Mucosa of rectum (tissue), 2 donors: ENCODE measurements at regions not wholly inside any gene's neighbourhood (a gene's known extent, or its start where the extent isn't known, plus 50 kb on each side); places are given as distances from the start of the nearest gene placed in this dataset.

Experiments
- H3K27ac ChIP-seq, 2 donors: one replicate each; pipeline ENCODE4 v1.7.0; 2013; ENCODE audit warnings: inconsistent platforms in 2 of 2, low read depth in 2 of 2, low read length in 2 of 2
- H3K27me3 ChIP-seq, 2 donors: one replicate each; pipeline ENCODE4 v1.7.0; 2013; ENCODE audit warnings: low read length in 2 of 2; ENCODE audit not compliant: control insufficient read depth in 2 of 2, insufficient read depth in 2 of 2
- H3K36me3 ChIP-seq, 2 donors: one replicate each; pipeline ENCODE4 v1.7.0; 2013; ENCODE audit warnings: low read length in 2 of 2; ENCODE audit not compliant: control insufficient read depth in 2 of 2, insufficient read depth in 2 of 2
- H3K4me1 ChIP-seq, 2 donors: one replicate each; pipeline ENCODE4 v1.7.0; 2013; ENCODE audit warnings: low read length in 2 of 2, mild to moderate bottlenecking in 1 of 2; ENCODE audit not compliant: control insufficient read depth in 2 of 2, insufficient read depth in 2 of 2
- H3K4me3 ChIP-seq, 2 donors: one replicate each; pipeline ENCODE4 v1.7.0; 2013; ENCODE audit warnings: low read length in 2 of 2
- H3K9ac ChIP-seq, 2 donors: one replicate each; pipeline ENCODE4 v1.7.0; 2013; ENCODE audit warnings: low read length in 2 of 2, low read depth in 1 of 2, mild to moderate bottlenecking in 1 of 2
- H3K9me3 ChIP-seq, 2 donors: one replicate each; pipeline ENCODE4 v1.7.0; 2013; ENCODE audit warnings: low read length in 2 of 2; ENCODE audit not compliant: control insufficient read depth in 2 of 2
- donor health status: healthy.
- donor health status: Normal muscosa, but diverticular disease.

- no peaks in the 10 kb centered on the region for H3K9me3 ChIP-seq
- no peak overlapping the region for H3K4me3 ChIP-seq
- H3K9ac ChIP-seq, result no peak overlapping the region
- no peak overlapping the region for H3K27ac ChIP-seq
- H3K27me3 ChIP-seq, result no peaks in the 10 kb centered on the region
- no peaks in the 10 kb centered on the region for H3K36me3 ChIP-seq
- H3K4me1 ChIP-seq, result no peaks in the 10 kb centered on the region
Observed at GRCh38 chr13:105466376-105466775, 1069.1 kb downstream of the EFNB2 start.

- no peaks in the 10 kb centered on the region for H3K9me3 ChIP-seq
- H3K4me3 ChIP-seq, result no peak within 1 kb of the TSS
- H3K4me1 ChIP-seq, result no peaks in the 10 kb centered on the region
- no peak within 1 kb of the TSS for H3K27ac ChIP-seq
- H3K27me3 ChIP-seq, result no peaks in the 10 kb centered on the region
- no peaks in the 10 kb centered on the region for H3K36me3 ChIP-seq
- H3K9ac ChIP-seq, result no peak within 1 kb of the TSS
Observed at GRCh38 chr13:105465745-105466144, 1069.7 kb downstream of the EFNB2 start, which contains the start of gene DAOA. DAOA (plus strand) TSS chr13:105466045.

GRCh38 chr13:105465251-105465650, 1070.2 kb downstream of the EFNB2 start:
- Histone ChIP-seq H3K4me3 (no peak overlapping the region), H3K9ac (no peak overlapping the region), H3K27ac (no peak overlapping the region), H3K36me3 (no peaks in the 10 kb centered on the region), H3K4me1 (no peaks in the 10 kb centered on the region), H3K27me3 (no peaks in the 10 kb centered on the region), H3K9me3 (no peaks in the 10 kb centered on the region)

- no peak overlapping the region for H3K9ac ChIP-seq
Observed at GRCh38 chr13:105464249-105464648, 1071.2 kb downstream of the EFNB2 start.

DNA sequence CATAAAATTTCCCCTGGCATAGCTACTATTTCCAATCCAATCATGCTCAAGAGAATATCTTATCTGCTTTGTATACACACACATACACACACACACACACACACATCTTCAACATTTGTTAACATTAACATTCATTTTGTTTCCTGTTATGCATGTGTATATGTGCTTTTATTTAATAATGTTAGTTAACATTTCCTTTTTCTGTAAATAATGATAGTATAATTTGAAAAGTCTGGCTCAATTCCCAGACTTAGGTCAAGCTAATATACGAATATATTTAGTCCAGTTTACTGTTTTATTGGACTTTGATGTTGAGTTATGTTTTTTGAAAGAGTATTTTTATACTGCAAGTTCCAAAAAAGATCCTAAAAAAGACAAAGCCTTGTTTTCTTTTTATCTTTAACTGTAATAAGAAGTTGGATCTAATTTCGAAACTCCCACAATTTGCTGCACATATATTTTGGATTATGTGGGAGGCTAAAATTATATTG, 1072.4 kb downstream of the EFNB2 start:
- Histone ChIP-seq H3K27ac (no peak overlapping the region), H3K9ac (no peak overlapping the region), H3K4me3 (no peak overlapping the region), H3K36me3 (no peaks in the 10 kb centered on the region), H3K27me3 (no peaks in the 10 kb centered on the region), H3K4me1 (no peaks in the 10 kb centered on the region), H3K9me3 (no peaks in the 10 kb centered on the region)

More at GRCh38 chr13:105464249-105464648, 1071.2 kb downstream of the EFNB2 start:
- H3K27ac ChIP-seq, result no peak overlapping the region
- no peak overlapping the region for H3K4me3 ChIP-seq
- no peaks in the 10 kb centered on the region for H3K27me3 ChIP-seq
- H3K9me3 ChIP-seq, result no peaks in the 10 kb centered on the region
- no peaks in the 10 kb centered on the region for H3K36me3 ChIP-seq
- H3K4me1 ChIP-seq, result no peaks in the 10 kb centered on the region

DNA sequence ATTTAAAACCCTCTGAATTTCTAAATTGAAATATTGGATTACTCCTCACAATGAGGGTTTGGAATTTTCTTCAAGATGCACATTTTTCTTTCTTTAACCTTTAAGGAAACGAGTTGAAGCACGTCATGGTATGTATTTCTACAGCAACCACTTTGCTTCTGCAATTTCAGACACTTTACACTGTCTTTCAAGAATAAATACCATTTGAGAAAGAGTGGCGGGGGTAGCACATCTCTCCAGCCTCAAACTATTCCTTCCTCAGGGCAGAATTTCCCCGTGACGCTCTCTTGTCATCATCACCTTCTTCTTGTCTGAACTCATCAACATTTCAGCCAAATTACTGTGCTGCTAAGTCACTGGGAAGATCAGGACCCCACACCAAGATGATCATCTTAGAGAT, 1073.4 kb downstream of the EFNB2 start:
- H3K27me3 ChIP-seq, result no peaks in the 10 kb centered on the region
- H3K9me3 ChIP-seq, result no peaks in the 10 kb centered on the region
- no peak overlapping the region for H3K4me3 ChIP-seq
- no peaks in the 10 kb centered on the region for H3K4me1 ChIP-seq
- no peak overlapping the region for H3K27ac ChIP-seq
- H3K36me3 ChIP-seq, result no peaks in the 10 kb centered on the region
- no peak overlapping the region for H3K9ac ChIP-seq

GRCh38 chr13:105452895-105453294, 1082.6 kb downstream of the EFNB2 start:
- Histone ChIP-seq H3K4me1 (no peaks in the 10 kb centered on the region), H3K9me3 (no peaks in the 10 kb centered on the region), H3K27ac (no peak overlapping the region), H3K4me3 (no peak overlapping the region), H3K27me3 (no peaks in the 10 kb centered on the region), H3K9ac (no peak overlapping the region), H3K36me3 (no peaks in the 10 kb centered on the region)

DNA sequence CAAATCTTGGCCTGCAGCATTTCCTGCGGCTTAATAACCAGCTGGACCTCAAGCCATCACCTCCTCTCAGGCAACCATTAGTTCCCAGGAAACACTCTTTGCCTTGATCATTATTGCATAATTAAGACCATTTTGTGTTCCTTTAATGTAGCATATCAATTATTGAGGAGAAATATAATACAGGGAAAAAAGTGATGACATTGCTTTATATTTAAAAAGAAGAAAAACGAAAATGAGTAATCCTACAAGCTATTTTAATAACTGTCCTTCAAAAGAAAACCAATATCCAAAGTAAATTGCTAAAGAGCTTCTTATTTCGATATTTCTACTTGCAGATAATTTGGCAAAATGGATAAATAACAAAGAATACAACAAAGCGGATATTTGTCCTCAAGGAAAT, 1084.7 kb downstream of the EFNB2 start:
- no peak overlapping the region for H3K27ac ChIP-seq
- no peaks in the 10 kb centered on the region for H3K4me1 ChIP-seq
- H3K4me3 ChIP-seq, result no peak overlapping the region
- no peaks in the 10 kb centered on the region for H3K9me3 ChIP-seq
- no peak overlapping the region for H3K9ac ChIP-seq
- H3K36me3 ChIP-seq, result no peaks in the 10 kb centered on the region
- no peaks in the 10 kb centered on the region for H3K27me3 ChIP-seq

DNA sequence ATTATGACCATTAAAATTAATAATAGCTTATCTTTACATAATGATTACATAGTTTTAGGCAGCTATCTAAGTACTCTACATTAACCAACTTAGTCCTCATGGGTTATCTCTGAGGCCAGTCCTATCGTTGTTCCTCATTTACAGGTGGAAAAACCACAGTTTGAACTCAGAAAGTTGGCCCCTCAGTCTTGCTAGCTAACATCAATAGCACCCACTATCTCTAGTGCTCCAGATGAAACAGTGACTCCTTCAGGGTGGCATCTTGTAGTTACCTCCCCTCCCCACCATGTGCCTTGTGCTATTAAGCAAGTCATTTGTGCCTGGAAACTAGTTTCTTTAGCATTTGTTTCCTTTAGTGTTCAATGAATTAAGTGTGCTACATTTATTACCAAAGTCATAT, 1086.7 kb downstream of the EFNB2 start:
- Histone ChIP-seq H3K27me3 (no peaks in the 10 kb centered on the region), H3K9ac (no peak overlapping the region), H3K4me3 (no peak overlapping the region), H3K9me3 (no peaks in the 10 kb centered on the region), H3K36me3 (no peaks in the 10 kb centered on the region), H3K27ac (no peak overlapping the region), H3K4me1 (no peaks in the 10 kb centered on the region)

DNA sequence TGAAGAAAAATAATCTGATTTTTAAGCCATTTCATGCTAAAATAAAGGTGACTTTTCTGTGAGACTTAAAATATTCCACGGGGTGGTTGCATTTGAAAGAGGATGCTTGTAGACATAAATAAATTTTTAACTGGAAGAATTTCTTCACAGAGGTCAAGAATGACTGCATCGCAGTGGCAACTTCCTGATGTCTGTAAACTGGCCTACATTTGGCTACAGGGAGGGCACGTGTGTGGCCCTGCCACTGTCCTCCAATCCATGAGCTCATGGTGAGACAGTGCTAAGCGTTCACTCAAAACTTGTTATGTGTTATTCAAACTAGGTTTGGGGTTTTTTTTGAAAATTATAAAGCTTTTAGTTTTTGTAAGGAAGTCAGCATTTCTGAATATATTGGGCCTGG, 1089.3 kb downstream of the EFNB2 start:
- no peak overlapping the region for H3K4me3 ChIP-seq
- no peaks in the 10 kb centered on the region for H3K27me3 ChIP-seq
- H3K4me1 ChIP-seq, result no peaks in the 10 kb centered on the region
- H3K36me3 ChIP-seq, result no peaks in the 10 kb centered on the region
- no peak overlapping the region for H3K9ac ChIP-seq
- H3K9me3 ChIP-seq, result no peaks in the 10 kb centered on the region
- no peak overlapping the region for H3K27ac ChIP-seq

- Histone ChIP-seq H3K4me1 (no peaks in the 10 kb centered on the region), H3K9ac (no peak overlapping the region), H3K4me3 (no peak overlapping the region), H3K9me3 (no peaks in the 10 kb centered on the region), H3K27me3 (no peaks in the 10 kb centered on the region), H3K27ac (no peak overlapping the region), H3K36me3 (no peaks in the 10 kb centered on the region)
Observed at GRCh38 chr13:105445796-105446195, 1089.7 kb downstream of the EFNB2 start.
